ENCODE measurements at regions not wholly inside any gene's neighbourhood (a gene's known extent, or its start where the extent isn't known, plus 50 kb on each side); places are given as distances from the start of the nearest gene placed in this dataset.

DNA sequence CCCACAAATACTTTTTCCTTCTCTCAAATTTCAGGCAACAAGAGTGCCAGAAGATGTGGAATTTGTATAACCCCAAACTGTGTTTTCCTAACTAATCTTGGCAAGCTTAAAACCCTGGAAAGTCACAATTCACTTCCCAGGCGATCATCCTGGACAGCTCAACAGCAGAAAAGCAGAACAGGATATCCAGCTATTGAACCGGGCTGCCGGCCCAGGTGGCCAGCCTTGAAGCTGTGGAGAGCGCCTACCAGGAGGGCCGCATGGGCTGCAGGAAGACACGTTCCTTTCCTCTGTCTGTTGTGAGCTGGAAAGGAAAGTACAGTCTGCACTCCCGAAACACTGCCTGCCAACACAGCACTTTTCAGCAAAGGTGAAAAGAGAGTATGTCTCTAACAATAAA is 719.7 kb upstream of the MARCKS start:
- TF ChIP-seq, protein P1, sequence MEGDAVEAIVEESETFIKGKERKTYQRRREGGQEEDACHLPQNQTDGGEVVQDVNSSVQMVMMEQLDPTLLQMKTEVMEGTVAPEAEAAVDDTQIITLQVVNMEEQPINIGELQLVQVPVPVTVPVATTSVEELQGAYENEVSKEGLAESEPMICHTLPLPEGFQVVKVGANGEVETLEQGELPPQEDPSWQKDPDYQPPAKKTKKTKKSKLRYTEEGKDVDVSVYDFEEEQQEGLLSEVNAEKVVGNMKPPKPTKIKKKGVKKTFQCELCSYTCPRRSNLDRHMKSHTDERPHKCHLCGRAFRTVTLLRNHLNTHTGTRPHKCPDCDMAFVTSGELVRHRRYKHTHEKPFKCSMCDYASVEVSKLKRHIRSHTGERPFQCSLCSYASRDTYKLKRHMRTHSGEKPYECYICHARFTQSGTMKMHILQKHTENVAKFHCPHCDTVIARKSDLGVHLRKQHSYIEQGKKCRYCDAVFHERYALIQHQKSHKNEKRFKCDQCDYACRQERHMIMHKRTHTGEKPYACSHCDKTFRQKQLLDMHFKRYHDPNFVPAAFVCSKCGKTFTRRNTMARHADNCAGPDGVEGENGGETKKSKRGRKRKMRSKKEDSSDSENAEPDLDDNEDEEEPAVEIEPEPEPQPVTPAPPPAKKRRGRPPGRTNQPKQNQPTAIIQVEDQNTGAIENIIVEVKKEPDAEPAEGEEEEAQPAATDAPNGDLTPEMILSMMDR (IDR thresholded peaks at IDR 0.05; ENCODE audit: insufficient read depth, low read length, missing control alignments): no peak
- CTCF ChIA-PET: no interaction called here
- no peak overlapping the region for H3K4me3 ChIP-seq (ENCODE audit: low read depth, low read length)
- DNase-seq (ENCODE audit: low read depth, low spot score): no peak
- POLR2A ChIA-PET: no interaction called here

DNA sequence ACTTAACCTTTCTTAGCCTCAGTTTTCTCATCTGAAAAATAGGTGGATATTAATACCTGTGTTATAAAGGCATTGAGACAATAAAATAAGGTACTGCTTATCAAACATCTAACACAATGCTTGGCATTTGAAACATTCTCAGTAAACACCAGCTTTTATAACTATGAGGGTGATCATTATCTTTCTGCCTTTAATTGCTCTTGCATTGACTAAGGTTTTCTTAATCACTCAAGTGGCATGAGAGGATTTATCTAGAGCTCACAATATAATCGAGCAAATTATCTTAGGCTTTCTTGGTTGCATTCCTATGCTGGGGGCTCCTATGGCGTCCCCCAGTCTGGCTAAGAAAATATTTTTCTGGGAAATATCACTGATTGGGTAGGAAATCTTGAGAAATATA is 716.4 kb upstream of the MARCKS start:
- no peak for DNase-seq (ENCODE audit: low read depth, low spot score)
- CTCF ChIA-PET: interaction anchor here (1.3 to 1.7 kb wide), 3 partner anchors 10 to 362 kb away, joined by 4 read pairs; no protein-coding TSS in a partner anchor
- no peak overlapping the region for H3K4me3 ChIP-seq (ENCODE audit: low read depth, low read length)
- POLR2A ChIA-PET: interaction anchor here (0.9 kb wide), 1 partner anchor 263 kb away, joined by 3 read pairs; no protein-coding TSS in a partner anchor
- TF ChIP-seq, protein P1 (IDR thresholded peaks at IDR 0.05; ENCODE audit: insufficient read depth, low read length, missing control alignments): no peak

DNA sequence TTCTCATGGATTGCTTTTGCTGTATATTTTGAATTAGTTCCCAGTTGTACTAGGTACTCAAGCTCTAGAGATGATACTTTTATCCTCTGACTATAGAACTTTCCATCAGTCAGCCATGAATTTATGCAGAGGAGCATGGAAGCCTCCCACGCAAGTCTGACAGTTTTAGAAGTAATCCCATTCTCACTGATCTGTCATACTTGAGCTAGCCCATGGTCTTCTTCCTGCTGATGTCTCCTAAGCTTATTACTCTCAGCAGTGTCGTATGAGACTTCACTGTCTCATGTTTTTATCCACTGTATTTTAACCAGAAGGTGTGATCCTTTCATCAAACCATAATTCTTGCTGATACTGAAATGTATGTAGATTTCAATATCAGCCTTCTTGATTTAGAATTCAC is 715.2 kb upstream of the MARCKS start:
- ChIA-PET CTCF (interaction anchor here (1.5 to 1.7 kb wide), 2 partner anchors 12 to 363 kb away, joined by 4 read pairs; no protein-coding TSS in a partner anchor), POLR2A (interaction anchor here (0.5 kb wide), 1 partner anchor 719 kb away, joined by 3 read pairs; no protein-coding TSS in a partner anchor)
- TF ChIP-seq, protein P1 (IDR thresholded peaks at IDR 0.05; ENCODE audit: insufficient read depth, low read length, missing control alignments): no peak
- H3K4me3 ChIP-seq (ENCODE audit: low read depth, low read length): no peak overlapping the region
- DNase-seq (ENCODE audit: low read depth, low spot score): no peak

DNA sequence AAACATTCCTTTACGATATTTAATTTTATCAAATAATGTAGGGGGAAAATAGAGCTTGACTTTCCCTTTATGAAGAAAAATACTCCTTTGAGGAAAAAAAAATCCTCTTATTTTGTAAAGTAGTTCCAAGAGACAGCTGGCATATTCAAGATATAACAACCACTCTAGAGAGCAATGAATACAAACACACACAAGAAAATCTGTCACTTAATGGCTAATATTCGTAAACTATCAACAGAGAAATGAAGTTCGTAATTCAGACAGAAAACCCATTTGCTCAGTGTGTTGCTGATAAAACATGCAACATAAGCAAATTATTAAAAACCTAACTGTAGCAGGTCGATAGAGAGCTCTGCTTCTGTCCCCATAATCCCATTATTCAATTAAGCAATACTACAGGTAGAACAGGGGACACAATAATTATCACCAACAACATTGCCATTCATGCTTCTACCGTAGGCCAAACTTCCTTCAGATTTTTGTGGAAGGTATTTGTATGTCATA is 714.4 kb upstream of the MARCKS start:
- TF ChIP-seq, protein P1 (IDR thresholded peaks at IDR 0.05; ENCODE audit: insufficient read depth, low read length, missing control alignments): no peak
- ChIA-PET POLR2A (no interaction called here), CTCF (no interaction called here)

DNA sequence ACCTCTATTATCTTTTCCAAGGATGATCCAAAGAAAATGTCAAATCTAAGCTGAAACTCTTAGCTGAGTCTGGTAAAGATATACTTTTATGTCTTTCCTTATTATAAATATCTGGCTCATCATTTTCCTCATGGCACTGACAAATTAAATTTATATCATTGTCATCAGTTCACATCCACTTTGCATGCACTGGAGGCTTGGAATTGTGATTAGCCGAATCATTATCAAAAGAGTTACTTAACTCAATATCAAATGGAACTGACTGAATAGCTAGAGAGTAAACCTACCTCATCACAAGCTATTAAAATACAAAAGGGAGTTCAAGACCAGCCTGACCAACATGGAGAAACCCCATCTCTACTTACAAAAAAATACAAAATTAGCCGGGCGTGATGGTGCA is 713.9 kb upstream of the MARCKS start:
- no peak for DNase-seq (ENCODE audit: low read depth, low spot score)
- ChIA-PET CTCF (interaction anchor here (0.6 to 1.5 kb wide), 2 partner anchors 13 to 21 kb away, joined by 3 read pairs; no protein-coding TSS in a partner anchor), POLR2A (no interaction called here)
- TF ChIP-seq, protein P1 (IDR thresholded peaks at IDR 0.05; ENCODE audit: insufficient read depth, low read length, missing control alignments): no peak
- no peak overlapping the region for H3K4me3 ChIP-seq (ENCODE audit: low read depth, low read length)

More for the DNA sequence above, 714.4 kb upstream of the MARCKS start:
- no peak for DNase-seq (ENCODE audit: low read depth, low spot score)
- no peak overlapping the region for H3K4me3 ChIP-seq (ENCODE audit: low read depth, low read length)

DNA sequence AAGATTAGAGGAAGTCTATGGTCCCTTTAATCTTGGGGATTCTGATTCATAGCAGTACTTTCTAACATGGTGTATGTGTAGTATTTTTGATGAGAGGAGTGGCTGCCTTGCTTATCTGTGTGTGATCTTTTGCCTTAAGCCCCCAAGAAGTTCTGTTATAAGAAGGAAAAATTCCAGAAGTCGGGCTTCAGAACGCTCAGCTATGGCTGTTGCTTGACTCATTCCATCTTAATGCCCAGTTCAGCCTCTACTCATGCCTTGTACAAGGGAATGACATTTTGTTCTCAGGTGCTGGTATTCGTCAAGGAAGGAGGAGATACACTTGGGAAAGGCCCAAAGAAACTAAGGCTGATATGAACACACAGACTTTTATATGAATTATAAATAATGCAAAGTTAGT is 713.0 kb upstream of the MARCKS start:
- TF ChIP-seq, protein P1 (IDR thresholded peaks at IDR 0.05; ENCODE audit: insufficient read depth, low read length, missing control alignments): no peak
- no peak overlapping the region for H3K4me3 ChIP-seq (ENCODE audit: low read depth, low read length)
- POLR2A ChIA-PET: no interaction called here
- DNase-seq (ENCODE audit: low read depth, low spot score): no peak
- CTCF ChIA-PET: interaction anchor here (1.5 kb wide), 1 partner anchor 22 kb away, joined by 3 read pairs; no protein-coding TSS in a partner anchor
